GM04504 (cell line): ENCODE measurements at regions not wholly inside any gene's neighbourhood (a gene's known extent, or its start where the extent isn't known, plus 50 kb on each side); places are given as distances from the start of the nearest gene placed in this dataset.
"Not testable (repeated sequence)": the region's sequence is repeated elsewhere in the genome, so short reads cannot be mapped to it uniquely, and the experiment has no call there.

Source experiments
- DNase-seq: peaks from one replicate; pipeline ENCODE4 v3.0.0-alpha.2; 2012; ENCODE audit warnings: low read depth

DNA sequence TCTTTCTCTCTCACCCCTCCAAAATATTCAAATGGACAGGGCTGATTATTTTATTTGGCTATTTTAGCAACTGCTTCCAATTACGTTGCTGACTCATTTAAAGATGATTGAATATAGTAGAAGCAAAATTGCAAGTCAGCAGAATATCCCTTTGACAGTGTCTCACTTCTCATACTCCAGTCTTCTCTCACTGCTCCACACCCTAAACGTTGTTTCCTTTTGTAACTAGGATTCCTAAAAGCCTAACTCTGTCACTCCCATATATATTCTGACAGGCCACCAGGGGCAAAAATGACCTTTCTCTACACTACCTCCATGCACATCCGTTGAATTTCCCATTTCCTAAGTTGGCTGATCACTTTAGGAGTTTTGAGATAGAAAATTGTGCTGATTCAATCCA, 351.1 kb downstream of the RND3 start:
- no peak for DNase-seq

DNA sequence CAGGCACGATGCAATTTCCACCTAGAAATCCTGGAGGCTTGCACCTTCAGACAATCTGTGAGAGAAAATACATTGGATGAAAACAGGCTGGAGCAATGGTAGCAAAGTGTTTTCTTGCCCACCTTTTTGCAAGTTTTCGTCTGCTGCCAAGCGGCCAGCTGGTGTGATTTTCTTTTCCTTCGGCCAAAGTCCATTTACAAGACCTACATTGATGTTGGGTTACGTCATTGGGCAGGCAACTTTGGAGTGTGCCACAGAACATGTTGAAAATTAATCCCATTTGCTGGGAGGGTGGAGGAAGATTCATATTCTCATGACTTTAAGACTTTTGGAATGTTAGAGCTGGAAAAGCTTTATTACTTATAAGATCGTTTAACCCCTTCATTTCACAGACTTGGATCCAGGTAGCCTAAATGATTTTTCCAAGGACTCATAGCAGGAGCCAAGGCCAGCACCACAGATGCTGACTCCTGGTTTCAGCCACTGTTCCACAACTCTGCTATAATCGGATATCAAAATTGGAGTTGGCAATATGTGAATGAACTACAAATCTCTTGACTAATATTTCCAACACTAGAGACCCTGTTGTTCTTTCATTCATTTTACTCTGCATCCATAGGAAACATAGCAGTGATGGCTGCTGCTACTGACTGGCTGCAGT, 352.1 kb downstream of the RND3 start:
- DNase-seq, result no peak

DNA sequence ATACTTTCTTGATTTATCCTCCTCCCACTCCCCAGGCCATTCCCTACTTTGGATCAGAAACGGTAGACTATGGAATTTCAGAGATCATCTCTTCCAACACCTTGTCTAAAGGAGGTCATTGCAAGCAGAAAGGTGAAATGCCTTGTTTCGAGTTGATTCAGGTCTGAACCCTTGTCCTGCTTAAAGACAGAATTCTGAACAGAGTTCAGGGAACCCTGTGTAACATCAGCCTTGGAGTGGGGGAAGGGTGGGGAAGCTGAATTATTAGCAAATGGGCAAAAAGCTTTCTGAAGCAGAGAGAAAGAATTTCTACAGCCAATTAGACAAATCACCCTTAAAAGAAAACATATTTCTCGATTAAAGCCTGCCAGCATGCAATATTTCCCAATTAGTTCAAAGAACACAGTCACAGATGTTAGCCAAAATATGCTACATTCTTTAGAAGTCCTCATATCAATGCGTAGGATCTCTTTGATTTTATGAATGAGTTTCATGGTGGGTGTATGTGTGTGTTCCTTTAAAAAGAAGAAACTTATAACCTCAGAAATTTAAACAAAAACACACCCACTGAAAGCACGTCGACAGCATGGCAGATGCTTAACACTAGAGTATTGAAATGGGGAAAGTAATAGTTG, 353.1 kb downstream of the RND3 start:
- peak; percentile 48 for DNase-seq

DNA sequence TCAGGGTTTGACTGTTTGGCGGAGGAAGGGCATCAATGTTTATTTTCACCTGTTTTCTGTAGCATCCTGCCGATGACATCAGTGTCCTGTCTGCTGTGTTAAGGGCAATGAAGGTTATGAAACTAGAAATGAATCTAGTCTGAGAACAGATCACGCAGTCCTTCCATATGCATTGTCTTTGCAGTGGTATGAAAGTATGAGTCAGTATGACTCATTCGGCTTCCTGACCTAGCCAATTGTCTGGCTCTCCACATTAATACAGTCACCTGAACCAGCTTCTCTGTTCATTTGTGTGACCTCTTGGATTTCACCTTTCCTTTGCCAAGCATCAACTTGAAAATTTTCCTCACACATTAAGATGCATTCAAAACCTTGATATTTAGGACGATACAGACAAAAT, 353.8 kb downstream of the RND3 start:
- DNase-seq, result peak; percentile 70

DNA sequence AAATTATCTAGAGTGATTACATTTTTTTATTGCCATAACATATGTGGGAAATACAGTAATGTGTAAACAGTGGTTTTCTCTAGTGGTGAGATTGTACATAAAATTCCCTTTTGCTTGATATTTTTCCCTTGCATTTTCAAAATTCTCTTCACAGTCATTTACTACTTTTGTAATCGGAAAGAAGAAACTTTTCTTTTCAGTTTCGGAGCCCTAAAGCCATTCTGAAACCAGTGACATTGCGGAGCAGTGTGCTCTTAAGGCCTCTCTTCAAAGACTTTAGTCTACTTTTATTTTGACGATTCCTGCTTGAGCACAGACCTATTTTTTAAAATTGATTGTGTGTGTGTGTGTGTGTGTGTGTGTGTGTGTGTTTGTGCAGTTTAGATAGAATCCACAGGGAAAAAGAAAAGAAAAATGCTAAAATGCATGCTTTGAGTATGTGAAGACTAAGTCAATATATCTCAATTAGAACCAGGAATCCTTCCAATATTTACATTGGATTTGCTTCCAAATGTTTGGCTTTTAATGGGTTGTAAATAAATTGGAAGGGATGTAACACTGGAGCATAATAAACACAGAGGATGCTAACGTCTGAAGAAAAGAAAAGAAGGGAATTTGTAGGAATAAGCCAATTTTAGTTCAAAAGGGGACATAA, 357.4 kb downstream of the RND3 start:
- DNase-seq, result no peak

DNA sequence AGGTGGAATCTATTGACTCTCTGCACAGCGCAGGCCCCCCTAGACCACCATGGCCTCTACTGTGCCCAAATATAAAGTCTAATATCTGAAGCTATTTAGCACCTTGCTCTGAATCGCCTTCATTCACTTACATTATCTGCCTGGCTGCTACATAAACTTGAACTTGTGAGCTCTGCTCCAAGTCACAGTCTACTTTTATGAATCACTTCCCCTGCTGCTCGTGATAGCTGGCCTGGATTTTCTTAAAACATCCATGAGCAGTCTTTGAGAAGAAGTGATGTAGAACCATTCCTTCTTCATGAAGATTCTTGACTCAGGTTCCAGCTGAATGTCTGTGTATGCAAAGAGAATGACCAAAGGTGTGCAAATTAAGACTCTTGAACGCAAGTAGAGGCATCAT, 359.5 kb downstream of the RND3 start:
- DNase-seq, result no peak

DNA sequence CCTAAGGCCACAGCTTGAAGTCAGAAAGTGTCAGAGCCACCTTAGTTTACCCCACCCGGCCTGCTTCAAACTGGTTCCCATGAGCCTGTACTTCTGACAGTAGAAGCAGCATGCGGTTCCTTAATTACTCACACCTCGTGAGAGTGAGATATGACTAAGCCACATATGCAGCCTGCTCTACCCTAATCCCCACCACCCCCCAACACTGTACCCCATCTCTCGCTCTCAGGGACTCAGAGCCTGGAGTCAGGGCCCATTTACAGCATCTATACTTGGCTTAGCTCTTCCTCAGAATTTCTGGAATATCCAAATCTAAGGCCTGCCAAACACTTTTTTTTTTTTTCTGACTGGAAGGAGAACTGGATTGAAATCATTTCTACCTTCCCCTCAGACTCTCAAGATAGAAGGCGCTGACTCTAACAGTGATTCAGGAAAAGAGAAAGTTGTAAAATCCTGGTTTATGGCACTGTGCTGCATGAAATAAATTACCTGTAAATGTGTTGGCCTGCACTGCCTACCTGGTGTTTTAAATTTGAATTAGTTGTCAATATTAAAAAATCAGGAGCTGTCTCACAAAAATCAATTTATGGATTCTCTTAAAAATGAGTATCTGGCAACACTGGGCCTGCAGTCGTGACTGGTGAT, 360.0 kb downstream of the RND3 start:
- no peak for DNase-seq

DNA sequence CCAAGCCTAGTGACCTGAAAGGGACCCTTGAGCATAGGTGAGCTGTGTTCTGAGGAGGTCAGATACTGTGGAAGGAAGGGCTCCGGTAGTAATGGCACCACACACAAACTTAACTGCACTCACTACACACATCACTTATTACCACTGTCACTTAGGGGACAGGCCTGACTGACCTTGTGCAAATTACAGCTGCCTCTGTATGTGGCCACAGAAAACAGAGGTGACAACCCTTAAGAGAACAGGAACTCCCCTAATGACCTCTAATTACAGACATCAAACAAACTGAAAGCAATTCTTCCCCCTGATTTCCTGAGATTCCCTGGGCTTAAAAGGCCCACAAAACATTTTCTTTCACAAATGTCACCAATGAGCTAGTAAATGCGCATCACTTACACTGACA, 360.6 kb downstream of the RND3 start:
- DNase-seq, result no peak

DNA sequence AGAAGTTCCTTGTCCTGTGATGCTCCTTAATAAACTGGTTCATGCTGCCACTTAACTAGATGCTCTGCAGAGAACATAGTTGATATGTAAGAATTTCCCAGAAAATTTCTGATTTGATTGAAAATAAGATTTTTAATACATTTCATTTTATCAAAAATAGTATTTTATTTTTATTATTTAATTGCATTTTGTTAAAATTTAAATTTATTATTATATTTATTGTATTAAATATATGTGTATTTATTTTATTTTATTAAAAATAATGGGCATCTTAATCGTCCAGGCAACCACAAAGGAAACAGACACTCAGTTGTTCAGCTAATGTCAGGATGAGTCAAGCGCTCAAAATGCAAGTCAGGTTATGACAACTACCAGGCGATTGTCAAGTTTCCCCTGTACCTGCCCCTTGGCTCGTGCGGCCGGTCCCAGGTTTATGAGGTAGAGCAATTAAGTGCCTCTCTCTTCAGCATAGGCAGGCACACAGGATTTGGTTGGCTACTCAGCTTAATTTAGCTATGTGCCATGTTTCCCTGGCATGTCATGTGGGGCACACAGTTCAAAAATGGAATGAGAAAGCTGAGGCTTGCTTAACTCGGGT, 361.2 kb downstream of the RND3 start:
- DNase-seq, result no peak

DNA sequence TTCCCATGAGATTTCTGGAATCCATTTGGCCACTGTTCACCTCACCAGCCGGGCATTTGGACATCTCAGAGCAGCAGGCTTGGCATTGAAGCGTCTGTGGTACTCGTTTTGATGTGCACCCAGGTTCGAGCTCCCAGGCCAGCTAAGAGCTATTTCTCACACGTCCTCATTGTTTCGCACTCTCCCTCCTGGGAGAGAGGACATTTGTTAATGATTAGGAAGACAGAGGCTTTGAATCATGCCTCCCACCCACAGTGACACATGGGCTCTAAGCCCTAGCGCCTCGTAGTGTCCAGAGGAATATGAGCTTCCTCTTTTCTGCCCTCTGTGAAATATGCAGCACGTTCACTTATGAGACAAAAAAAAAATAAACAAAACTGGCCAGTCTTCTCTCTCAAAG, 361.8 kb downstream of the RND3 start:
- peak; percentile 84 for DNase-seq

DNA sequence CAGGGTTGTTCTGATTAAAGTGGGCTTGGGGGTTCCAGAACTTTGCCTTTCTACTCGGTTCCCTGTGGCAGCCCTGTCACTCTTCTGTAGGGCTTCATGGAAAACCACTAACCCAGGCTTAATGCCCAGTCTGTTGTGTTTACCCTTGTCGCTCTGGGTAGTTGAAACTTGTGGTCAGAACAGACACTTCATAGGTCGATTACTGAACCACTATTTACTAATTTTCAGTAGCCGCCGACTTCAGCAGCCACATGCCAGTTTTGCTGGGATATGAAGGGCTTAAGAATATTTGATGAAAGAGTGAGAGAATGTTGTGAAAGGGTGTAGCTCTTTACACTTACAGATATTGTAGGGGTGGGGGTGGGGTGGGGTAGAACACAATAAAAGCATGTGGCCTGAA, 362.3 kb downstream of the RND3 start:
- DNase-seq, result no peak

DNA sequence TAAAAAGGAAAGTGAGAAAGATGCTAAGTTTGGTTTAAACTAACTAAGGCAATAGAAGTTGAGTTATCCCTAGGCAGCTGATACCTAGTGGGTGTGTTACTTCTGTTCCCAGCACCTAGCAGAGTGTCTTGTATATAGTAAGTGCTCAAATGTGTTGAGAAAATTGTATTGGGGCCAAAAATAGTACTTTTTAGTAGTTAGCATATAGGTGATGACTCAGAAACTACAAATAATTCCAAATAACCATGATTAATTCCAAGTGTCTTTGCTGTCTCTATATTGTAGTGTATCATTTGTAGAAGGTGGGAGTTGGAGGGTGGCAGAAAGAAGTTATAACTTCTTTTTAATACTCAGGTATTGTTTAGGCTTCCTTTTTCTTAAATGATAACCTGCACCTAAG, 362.7 kb downstream of the RND3 start:
- no peak for DNase-seq

DNA sequence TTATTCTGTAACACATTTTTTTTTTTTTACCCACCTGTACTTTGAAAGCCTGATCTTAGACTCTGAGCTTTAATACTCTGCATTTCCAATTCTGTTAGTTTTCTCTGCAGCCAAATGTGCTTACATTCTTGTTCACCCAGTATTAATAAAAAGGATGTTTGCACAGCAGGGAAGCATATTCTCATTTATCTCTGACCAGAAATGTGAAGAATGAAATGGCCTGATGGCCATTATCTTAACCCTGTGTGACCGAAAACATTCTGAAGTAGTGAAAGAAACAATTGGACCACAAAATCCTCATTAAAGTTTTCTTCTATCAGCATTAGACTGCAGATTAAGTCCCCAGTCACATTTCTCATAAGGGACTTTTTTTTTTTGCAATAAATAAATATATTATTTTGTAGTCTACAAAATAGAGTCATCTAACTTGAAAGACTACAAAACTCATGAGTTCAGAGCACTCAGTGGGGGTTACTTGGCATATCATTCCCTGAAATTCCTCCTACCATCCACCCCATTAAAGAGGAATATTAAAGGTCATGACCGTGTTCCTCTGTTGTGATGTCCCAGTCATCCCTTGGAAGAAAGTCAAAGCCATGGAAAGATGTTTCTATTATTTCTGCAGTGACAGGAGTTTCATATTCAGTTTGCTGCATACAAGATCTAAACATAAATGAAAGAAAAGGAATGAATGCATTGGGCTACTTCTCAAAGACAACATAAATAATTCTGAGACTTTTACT, 364.4 kb downstream of the RND3 start:
- peak; percentile 40 for DNase-seq

DNA sequence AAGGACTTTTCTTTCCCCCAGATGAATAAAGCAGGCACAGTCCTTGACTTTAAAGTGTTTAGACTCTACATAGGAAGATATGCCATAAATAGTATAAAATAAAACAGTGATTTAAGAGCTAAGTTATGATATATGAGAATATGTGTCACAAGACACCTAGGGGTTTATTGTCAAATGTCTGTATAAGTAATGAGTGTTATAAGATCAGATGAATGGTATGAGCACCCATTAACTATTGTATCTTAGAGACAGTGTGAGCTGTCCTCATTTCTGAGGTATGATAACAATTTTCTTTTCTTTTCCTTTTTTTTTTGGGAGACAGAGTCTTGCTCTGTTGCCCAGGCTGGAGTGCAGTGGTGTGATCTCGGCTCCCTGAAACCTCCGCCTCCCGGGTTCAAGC, 365.3 kb downstream of the RND3 start:
- DNase-seq, result no peak

DNA sequence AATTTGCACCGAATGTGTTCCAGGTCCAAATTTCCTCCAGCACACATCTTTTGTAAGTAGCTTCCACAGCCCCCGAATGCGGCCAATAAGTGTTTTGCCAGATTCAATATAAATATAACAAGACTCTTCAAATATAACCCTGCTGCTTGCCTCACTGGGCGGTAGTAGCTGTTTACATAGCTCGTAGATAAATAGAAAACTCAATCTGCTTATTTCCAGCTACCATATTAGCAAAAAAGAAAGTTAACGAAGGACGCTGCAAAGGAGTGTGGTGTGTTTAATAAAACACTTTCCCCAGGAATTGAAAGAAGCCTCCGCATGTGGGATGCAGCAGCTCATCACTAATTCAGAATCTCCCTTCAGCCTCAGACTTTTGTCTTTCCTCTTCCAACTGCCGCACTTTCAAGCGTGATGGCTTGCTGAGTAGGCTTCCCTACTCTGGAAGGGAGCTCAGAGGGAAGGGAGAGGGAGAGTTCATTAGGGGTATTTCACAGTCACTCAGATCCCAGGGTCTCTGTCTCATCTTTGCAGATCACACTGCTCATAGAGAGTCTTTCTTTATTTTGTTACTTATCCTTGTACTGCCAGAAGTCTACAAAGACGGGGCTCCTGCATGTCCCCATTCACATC, 367.0 kb downstream of the RND3 start:
- no peak for DNase-seq

DNA sequence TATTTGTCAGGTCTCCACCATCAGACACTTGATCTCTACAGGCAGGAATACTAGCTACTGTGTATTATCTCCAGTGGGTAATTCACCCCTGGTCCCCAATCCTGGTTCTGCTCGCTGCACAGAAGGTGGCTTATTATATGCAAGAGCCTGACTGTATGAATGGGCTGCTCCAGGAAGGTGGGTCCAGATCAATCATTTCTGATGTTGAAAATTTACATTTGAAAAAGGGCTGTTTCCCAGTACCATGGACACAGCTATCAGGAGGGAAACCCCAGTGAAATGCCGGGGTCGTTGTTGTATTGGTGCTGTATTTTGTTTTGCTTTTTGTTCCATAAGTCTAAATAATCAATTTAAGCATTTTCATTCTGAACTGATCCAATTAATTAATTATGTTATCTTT, 367.6 kb downstream of the RND3 start:
- no peak for DNase-seq

DNA sequence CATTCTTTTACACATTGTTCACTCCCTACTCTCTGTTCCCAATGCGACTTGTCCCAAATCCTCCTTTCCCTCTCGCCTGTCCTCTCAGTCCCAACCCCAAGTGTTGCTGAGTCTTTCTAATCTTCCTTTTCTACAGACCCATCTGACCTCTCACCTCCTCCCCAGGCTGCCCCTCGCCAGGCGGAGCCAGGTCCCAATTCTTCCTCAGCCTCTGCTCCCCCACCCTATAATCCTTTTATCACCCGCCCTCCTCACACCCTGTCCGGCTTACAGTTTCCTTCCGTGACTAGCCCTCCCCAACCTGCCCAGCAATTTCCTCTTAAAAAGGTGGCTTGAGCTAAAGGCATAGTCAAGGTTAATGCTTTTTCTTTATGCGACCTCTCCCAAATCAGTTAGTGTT, 373.4 kb downstream of the RND3 start:
- DNase-seq, result not testable (repeated sequence)

DNA sequence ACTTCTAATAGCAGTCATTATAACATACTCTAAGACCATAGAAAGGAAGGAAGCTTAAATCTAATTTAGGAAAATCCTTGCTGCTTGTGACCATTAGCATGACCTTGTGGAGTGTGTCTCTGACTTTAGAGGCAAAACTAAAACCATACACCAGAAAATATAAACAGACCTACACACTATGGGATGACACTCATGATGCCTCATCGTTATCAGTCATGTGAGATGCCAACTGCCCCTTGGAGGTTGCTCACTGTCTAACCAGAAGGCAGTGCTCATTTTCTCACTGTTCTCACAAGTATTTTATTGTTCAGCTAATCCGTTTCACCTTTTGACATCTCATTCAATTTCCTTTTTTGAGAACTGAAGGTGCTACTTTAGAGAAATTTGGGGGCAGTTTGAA, 376.9 kb downstream of the RND3 start:
- DNase-seq, result no peak

DNA sequence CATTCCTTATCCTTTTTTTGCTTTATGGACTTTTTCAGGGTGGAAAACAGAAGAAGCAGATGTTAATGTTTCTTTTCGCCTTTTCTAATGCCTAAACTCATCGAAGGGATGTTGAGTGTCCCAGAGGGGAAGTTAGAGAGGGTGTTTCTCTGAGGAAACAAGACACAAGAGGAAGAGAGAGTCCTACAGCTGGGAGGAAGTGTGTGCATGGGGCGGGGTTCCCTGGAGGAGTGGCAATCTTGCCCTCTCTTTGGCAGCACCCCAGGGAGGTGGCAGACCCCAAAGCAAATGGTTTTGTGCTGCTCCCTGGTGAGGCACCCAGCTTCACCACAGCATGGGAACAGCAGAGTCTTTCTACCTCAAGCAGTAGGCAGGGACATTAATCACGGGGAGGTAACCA, 377.6 kb downstream of the RND3 start:
- DNase-seq, result no peak

DNA sequence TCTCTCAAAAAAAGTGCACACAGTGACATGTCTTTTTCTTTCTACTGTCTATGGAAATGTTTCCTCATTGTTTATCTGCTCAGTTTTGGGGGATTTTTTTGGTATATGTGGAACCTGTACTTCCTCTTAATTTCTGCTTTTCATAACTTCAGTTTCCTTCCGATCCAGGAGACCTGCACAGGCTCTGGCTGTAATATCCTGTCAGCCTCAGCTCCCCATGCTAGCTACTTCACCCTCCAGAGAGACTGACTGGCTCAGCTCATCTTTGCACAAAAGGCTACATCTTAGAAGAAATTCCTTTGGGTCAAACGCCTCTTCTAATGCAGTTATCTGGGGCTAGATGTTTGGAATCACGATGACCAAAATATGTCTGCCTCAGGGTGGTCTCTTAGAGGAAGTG, 378.4 kb downstream of the RND3 start:
- DNase-seq, result no peak

DNA sequence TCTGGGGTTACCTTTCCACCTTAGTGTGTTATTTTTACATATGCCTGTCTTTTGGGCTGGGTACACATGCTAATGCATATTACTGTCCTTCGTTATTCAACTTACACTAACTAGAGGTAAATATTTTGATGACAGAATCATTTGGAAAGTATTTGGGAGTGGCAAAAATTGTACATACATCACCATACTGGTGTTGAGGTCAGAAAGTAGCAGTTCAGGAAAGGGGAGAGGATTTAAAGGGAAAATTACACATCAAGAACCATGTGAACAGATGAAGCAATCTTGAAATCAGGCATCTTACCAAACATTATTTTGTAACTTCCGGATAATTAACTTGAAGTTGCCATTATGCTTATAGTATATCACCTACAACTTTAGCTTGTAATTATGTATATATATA, 379.7 kb downstream of the RND3 start:
- DNase-seq, result no peak

DNA sequence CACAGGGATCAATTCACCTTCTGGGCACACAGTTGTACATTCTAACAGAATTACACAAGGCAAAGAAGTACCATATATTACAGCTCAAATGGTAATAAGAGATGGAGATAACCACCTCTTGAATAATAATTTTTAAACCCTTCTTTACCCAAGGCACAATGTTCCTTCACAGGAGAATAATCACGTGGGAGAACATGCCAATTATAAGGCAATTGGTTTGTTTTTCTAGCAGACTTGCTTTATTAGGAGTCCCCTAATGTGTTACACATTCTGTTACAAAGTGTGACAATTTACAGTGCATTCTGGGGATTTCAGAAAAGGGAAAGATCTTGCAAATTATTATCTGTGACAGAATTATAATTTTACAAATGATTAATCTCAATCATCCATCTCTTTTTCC, 380.3 kb downstream of the RND3 start:
- no peak for DNase-seq
